IMR-90 (cell line): ENCODE measurements at regions not wholly inside any gene's neighbourhood (a gene's known extent, or its start where the extent isn't known, plus 50 kb on each side); places are given as distances from the start of the nearest gene placed in this dataset.

Experiments used
- ATAC-seq: fragments of 200-7000 bp; cut with Tn5 transposase; 2 replicates; pipeline ENCODE4 v1.9.1; 2020; ENCODE audit warnings: low read depth, mild to moderate bottlenecking, moderate library complexity
- BruUV-seq: library from RNA; stranded (reverse); fragments of 400-500 nt; replicated peaks from 2 replicates; lab custom pipeline; 2021; lab: Mats Ljungman, UMichigan
- CTCF ChIA-PET: fragments of 300-600 bp; formaldehyde crosslinking; extraction: SDS; loops from one replicate; lab custom pipeline; 2021; ENCODE audit warnings: antibody characterized with exemption; lab: Yijun Ruan, JAX
- POLR2A ChIA-PET: fragments of 300-600 bp; sonication (Branson Sonifier 250); formaldehyde crosslinking; loops from one replicate; lab custom pipeline; 2022; ENCODE audit warnings: antibody characterized with exemption; ENCODE audit not compliant: unreplicated experiment; lab: Charles Lee
- DNase-seq: peaks from one replicate; pipeline ENCODE4 v3.0.0; 2013
- H2AFZ ChIP-seq: replicated peaks from 2 replicates; pipeline ENCODE3; 2013; ENCODE audit warnings: low read length, mild to moderate bottlenecking; ENCODE audit not compliant: poor library complexity
- H2AK5ac ChIP-seq: 2 replicates; pipeline ENCODE4 v1.6.1; 2013; ENCODE audit warnings: low read depth, low read length, inconsistent platforms
- H2AK9ac ChIP-seq: replicated peaks from 2 replicates; pipeline ENCODE3; 2013; ENCODE audit warnings: mild to moderate bottlenecking, low read depth, low read length, moderate library complexity; ENCODE audit not compliant: poor library complexity
- H2BK120ac ChIP-seq: 2 replicates; pipeline ENCODE4 v1.6.1; 2013; ENCODE audit warnings: low read depth, low read length, inconsistent platforms
- H2BK15ac ChIP-seq: 3 replicates; pipeline ENCODE4 v1.6.1; 2013; ENCODE audit warnings: low read depth, low read length, inconsistent platforms
- H2BK20ac ChIP-seq: 2 replicates; pipeline ENCODE4 v1.6.1; 2013; ENCODE audit warnings: low read depth, mild to moderate bottlenecking, inconsistent platforms, low read length, moderate library complexity
- H2BK5ac ChIP-seq: 2 replicates; pipeline ENCODE4 v1.6.1; 2013; ENCODE audit warnings: mild to moderate bottlenecking, low read depth, low read length, inconsistent platforms; ENCODE audit not compliant: poor library complexity, severe bottlenecking
- H3K14ac ChIP-seq: replicated peaks from 2 replicates; pipeline ENCODE4 v1.6.1; 2013; ENCODE audit warnings: low read depth, low read length, inconsistent platforms
- H3K18ac ChIP-seq: 2 replicates; pipeline ENCODE4 v1.6.1; 2013; ENCODE audit warnings: low read depth, low read length, control low read depth
- H3K23ac ChIP-seq: 2 replicates; pipeline ENCODE4 v1.6.1; 2013; ENCODE audit warnings: low read depth, low read length, inconsistent platforms
- H3K27ac ChIP-seq: 2 replicates; pipeline ENCODE4 v1.5.1; 2013; ENCODE audit warnings: mild to moderate bottlenecking, control low read depth, low read length; ENCODE audit not compliant: insufficient read depth
- H3K27me3 ChIP-seq: 2 replicates; pipeline ENCODE4 v1.6.1; 2013; ENCODE audit warnings: low read length; ENCODE audit not compliant: control insufficient read depth, insufficient read depth
- H3K36me3 ChIP-seq: 2 replicates; pipeline ENCODE4 v1.6.1; 2013; ENCODE audit warnings: low read length, mixed read lengths; ENCODE audit not compliant: control insufficient read depth, insufficient read depth
- H3K4ac ChIP-seq: 2 replicates; pipeline ENCODE4 v1.6.1; 2013; ENCODE audit warnings: low read depth, low read length, inconsistent platforms
- H3K4me1 ChIP-seq: 2 replicates; pipeline ENCODE4 v1.6.1; 2013; ENCODE audit warnings: low read length, mixed read lengths; ENCODE audit not compliant: control insufficient read depth, insufficient read depth
- H3K4me2 ChIP-seq: 2 replicates; pipeline ENCODE4 v1.6.1; 2013; ENCODE audit warnings: low read depth, mild to moderate bottlenecking, control low read depth, low read length, moderate library complexity
- H3K4me3 ChIP-seq: 2 replicates; pipeline ENCODE4 v1.5.1; 2013; ENCODE audit warnings: low read depth, mild to moderate bottlenecking, control low read depth, low read length, moderate library complexity; ENCODE audit not compliant: insufficient read depth
- H3K56ac ChIP-seq: 2 replicates; pipeline ENCODE4 v1.6.1; 2013; ENCODE audit warnings: low read length, inconsistent platforms; ENCODE audit not compliant: insufficient read depth; ENCODE audit errors: extremely low read depth
- H3K79me1 ChIP-seq, 2 experiments: 2 replicates each; pipeline ENCODE4 v1.6.1; 2013; ENCODE audit warnings: low read length in 2 of 2, inconsistent platforms in 1 of 2, low read depth in 1 of 2
- H3K9ac ChIP-seq: 2 replicates; pipeline ENCODE4 v1.6.1; 2013; ENCODE audit warnings: low read depth, low read length, control low read depth
- H3K9me1 ChIP-seq: 2 replicates; pipeline ENCODE4 v1.6.1; 2013; ENCODE audit warnings: low read length, inconsistent platforms; ENCODE audit not compliant: insufficient read depth
- H3K9me3 ChIP-seq: 2 replicates; pipeline ENCODE4 v1.6.1; 2013; ENCODE audit warnings: low read length; ENCODE audit not compliant: control insufficient read depth, insufficient read depth
- H4K20me1 ChIP-seq: 2 replicates; pipeline ENCODE4 v1.6.1; 2013; ENCODE audit warnings: low read length, inconsistent platforms; ENCODE audit not compliant: insufficient read depth
- H4K5ac ChIP-seq: 2 replicates; pipeline ENCODE4 v1.6.1; 2013; ENCODE audit warnings: mild to moderate bottlenecking, low read depth, low read length, control low read depth
- H4K8ac ChIP-seq, 2 experiments: 2 replicates each; pipeline ENCODE4 v1.6.1; 2013; ENCODE audit warnings: low read depth in 2 of 2, low read length in 2 of 2, control low read depth in 1 of 2, inconsistent platforms in 1 of 2
- H4K91ac ChIP-seq: 2 replicates; pipeline ENCODE4 v1.6.1; 2013; ENCODE audit warnings: low read depth, low read length, inconsistent platforms; ENCODE audit not compliant: insufficient read depth
- BHLHE40 ChIP-seq: fragments of 150-350 bp; IDR thresholded peaks from 2 replicates; pipeline ENCODE4 v1.6.1; 2016; ENCODE audit warnings: mild to moderate bottlenecking, low read depth, low read length
- FOS ChIP-seq: fragments of 150-350 bp; IDR thresholded peaks from 2 replicates; pipeline ENCODE4 v1.6.1; 2016; ENCODE audit warnings: low read depth, low read length
- MAFK ChIP-seq: IDR thresholded peaks from 2 replicates; pipeline ENCODE4 v1.6.1; 2012; ENCODE audit warnings: low read depth, low read length, improper control_type of control experiment
- MAZ ChIP-seq: IDR thresholded peaks from 2 replicates; pipeline ENCODE4 v1.6.1; 2012; ENCODE audit warnings: low read depth, mild to moderate bottlenecking, low read length, improper control_type of control experiment, moderate library complexity, borderline replicate concordance
- MXI1 ChIP-seq: IDR thresholded peaks from 2 replicates; pipeline ENCODE4 v1.6.1; 2012; ENCODE audit warnings: low read depth, mild to moderate bottlenecking, low read length, moderate library complexity, borderline replicate concordance
- RCOR1 ChIP-seq: IDR thresholded peaks from 2 replicates; pipeline ENCODE4 v1.6.1; 2012; ENCODE audit warnings: mild to moderate bottlenecking, low read length, improper control_type of control experiment; ENCODE audit not compliant: insufficient replicate concordance
- WGBS, 2 experiments: methylation state at CpG; one replicate each; pipeline versions ENCODE4 v1.1.5 to v1.1.7; 2013; ENCODE audit warnings: missing lambda C conversion rate in 2 of 2; ENCODE audit not compliant: insufficient read length in 1 of 2; ENCODE audit errors: extremely low coverage in 2 of 2; 5-methylcytosine and 5-hydroxymethylcytosine counted together
- dilution Hi-C: fragments of 300-500 bp; cut with HindIII; formaldehyde crosslinking; loops from one replicate; pipeline ENCODE4 v1.14.3; 2018; ENCODE audit warnings: low sequenced_read_pairs; ENCODE audit not compliant: unreplicated experiment
- in situ Hi-C: fragments of 300-500 bp; cut with MboI; formaldehyde crosslinking; loops from 3 replicates; pipeline ENCODE4 v1.14.3; 2019; ENCODE audit warnings: low sequenced_read_pairs, inconsistent platforms, mixed read lengths
- intact Hi-C: fragments of 100-400 bp; cut with micrococcal nuclease; formaldehyde crosslinking; loops from 2 replicates; pipeline ENCODE4 v1.10.0; 2022
- TF ChIP-seq, protein P1 (sequence below): conservative IDR thresholded peaks from 2 replicates; pipeline ENCODE4 v1.5.1; 2012; ENCODE audit warnings: mild to moderate bottlenecking, low read depth, low read length, improper control_type of control experiment
- TF ChIP-seq, protein P2 (sequence below): fragments of 150-350 bp; IDR thresholded peaks from 2 replicates; pipeline ENCODE4 v1.6.1; 2016; ENCODE audit warnings: low read depth, mild to moderate bottlenecking, low read length, moderate library complexity, borderline replicate concordance

DNA sequence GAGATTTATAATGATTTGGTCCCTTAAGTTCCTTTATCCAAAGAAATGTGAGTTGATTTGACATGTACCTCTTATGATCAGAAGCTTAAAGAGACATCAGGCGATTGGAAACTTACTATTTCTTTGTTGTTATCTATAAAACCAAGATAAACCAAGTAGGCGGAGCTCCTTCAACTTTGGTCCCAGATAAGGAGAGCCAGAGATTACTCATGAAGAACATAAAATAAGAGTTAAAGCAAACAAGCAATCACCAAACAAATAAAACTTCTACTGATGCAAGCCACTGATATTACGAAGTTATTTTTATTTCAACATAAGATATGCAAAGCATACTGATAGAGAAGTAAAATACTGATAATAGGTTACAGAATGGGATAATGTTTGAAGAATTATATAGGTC is 141.5 kb upstream of the CDH18 start:
- Histone ChIP-seq H3K36me3 (no peaks in the 10 kb centered on the region), H3K9me3 (no peaks in the 10 kb centered on the region), H3K27me3 (no peaks in the 10 kb centered on the region), H2BK20ac (no peak overlapping the region), H3K56ac (no peak overlapping the region), H3K79me1 (no peaks in the 10 kb centered on the region), H3K4ac (no peak overlapping the region), H3K27ac (no peak overlapping the region), H2AFZ (no peak overlapping the region), H3K23ac (no peak overlapping the region), H2BK5ac (no peak overlapping the region), H3K18ac (no peak overlapping the region), H2AK9ac (no peak overlapping the region), H3K9ac (no peak overlapping the region), H2BK120ac (no peak overlapping the region), H3K4me2 (no peak overlapping the region), H2AK5ac (no peak overlapping the region), H4K5ac (no peak overlapping the region), H2BK15ac (no peak overlapping the region), H3K4me3 (no peak overlapping the region), H3K4me1 (no peaks in the 10 kb centered on the region), H3K14ac (no peak overlapping the region), H4K20me1 (no peaks in the 10 kb centered on the region), H4K8ac (no peak overlapping the region), H4K91ac (no peak overlapping the region), H3K9me1 (no peaks in the 10 kb centered on the region)
- no TSS peak for BruUV-seq
- dilution Hi-C loops (no loop called here), in situ Hi-C loops (no loop called here), intact Hi-C loops (no loop called here)
- ATAC-seq (no peak), DNase-seq (no peak)
- no CpG with 5 or more reads among the region's 3 CpGs for WGBS, 2 experiments
- CTCF ChIA-PET: no interaction called here
- POLR2A ChIA-PET: no interaction called here
- TF ChIP-seq, protein P1, sequence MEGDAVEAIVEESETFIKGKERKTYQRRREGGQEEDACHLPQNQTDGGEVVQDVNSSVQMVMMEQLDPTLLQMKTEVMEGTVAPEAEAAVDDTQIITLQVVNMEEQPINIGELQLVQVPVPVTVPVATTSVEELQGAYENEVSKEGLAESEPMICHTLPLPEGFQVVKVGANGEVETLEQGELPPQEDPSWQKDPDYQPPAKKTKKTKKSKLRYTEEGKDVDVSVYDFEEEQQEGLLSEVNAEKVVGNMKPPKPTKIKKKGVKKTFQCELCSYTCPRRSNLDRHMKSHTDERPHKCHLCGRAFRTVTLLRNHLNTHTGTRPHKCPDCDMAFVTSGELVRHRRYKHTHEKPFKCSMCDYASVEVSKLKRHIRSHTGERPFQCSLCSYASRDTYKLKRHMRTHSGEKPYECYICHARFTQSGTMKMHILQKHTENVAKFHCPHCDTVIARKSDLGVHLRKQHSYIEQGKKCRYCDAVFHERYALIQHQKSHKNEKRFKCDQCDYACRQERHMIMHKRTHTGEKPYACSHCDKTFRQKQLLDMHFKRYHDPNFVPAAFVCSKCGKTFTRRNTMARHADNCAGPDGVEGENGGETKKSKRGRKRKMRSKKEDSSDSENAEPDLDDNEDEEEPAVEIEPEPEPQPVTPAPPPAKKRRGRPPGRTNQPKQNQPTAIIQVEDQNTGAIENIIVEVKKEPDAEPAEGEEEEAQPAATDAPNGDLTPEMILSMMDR: no peak
- TF ChIP-seq FOS: no peak
- no peak for TF ChIP-seq MAFK
- no peak for TF ChIP-seq RCOR1
- TF ChIP-seq BHLHE40: no peak
- TF ChIP-seq MAZ: no peak
- no peak for TF ChIP-seq MXI1
- TF ChIP-seq, protein P2, sequence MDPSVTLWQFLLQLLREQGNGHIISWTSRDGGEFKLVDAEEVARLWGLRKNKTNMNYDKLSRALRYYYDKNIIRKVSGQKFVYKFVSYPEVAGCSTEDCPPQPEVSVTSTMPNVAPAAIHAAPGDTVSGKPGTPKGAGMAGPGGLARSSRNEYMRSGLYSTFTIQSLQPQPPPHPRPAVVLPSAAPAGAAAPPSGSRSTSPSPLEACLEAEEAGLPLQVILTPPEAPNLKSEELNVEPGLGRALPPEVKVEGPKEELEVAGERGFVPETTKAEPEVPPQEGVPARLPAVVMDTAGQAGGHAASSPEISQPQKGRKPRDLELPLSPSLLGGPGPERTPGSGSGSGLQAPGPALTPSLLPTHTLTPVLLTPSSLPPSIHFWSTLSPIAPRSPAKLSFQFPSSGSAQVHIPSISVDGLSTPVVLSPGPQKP: no peak
